Body of pancreas (tissue), 4 donors: ENCODE measurements at regions not wholly inside any gene's neighbourhood (a gene's known extent, or its start where the extent isn't known, plus 50 kb on each side); places are given as distances from the start of the nearest gene placed in this dataset.
"Not testable (repeated sequence)": the region's sequence is repeated elsewhere in the genome, so short reads cannot be mapped to it uniquely, and the experiment has no call there.

ENCODE experiments used
- CTCF ChIP-seq, 7 experiments: fragments of 450-650 bp in 4 of 7; fragments of 200-600 bp in 3 of 7; sonication (generic) in 3 of 7; IDR thresholded peaks; one replicate each; pipeline ENCODE4 v1.5.1; 2016 to 2019; ENCODE audit warnings: antibody characterized with exemption in 7 of 7
- POLR2A ChIP-seq, 3 donors: fragments of 450-650 bp; IDR thresholded peaks; one replicate each; pipeline ENCODE4 v1.6.1; 2016; ENCODE audit warnings: antibody characterized with exemption in 3 of 3, mild to moderate bottlenecking in 2 of 3

- not testable (repeated sequence) for TF ChIP-seq POLR2A, CTCF (IDR thresholded peaks at IDR 0.05)
Observed at GRCh38 chr15:19996574-19997194, 544.9 kb downstream of the GOLGA6L6 start.
